Upper lobe of right lung (tissue), 1 donor: ENCODE measurements at regions not wholly inside any gene's neighbourhood (a gene's known extent, or its start where the extent isn't known, plus 50 kb on each side); places are given as distances from the start of the nearest gene placed in this dataset.
"Not testable (repeated sequence)": the region's sequence is repeated elsewhere in the genome, so short reads cannot be mapped to it uniquely, and the experiment has no call there.

Source experiments
- ATAC-seq: fragments of 200-7000 bp; cut with Tn5 transposase; one replicate; pipeline ENCODE4 v1.9.1; 2020; ENCODE audit warnings: mild to moderate bottlenecking, moderate library complexity
- DNase-seq: peaks from one replicate; pipeline ENCODE4 v3.0.0-alpha.2; 2020
- H3K27ac ChIP-seq: fragments of 200-600 bp; one replicate; pipeline ENCODE4 v1.8.0; 2022
- H3K27me3 ChIP-seq: fragments of 200-600 bp; one replicate; pipeline ENCODE4 v1.8.0; 2022; ENCODE audit warnings: mild to moderate bottlenecking
- H3K36me3 ChIP-seq: fragments of 200-600 bp; one replicate; pipeline ENCODE4 v1.8.0; 2022
- H3K4me1 ChIP-seq: fragments of 200-600 bp; one replicate; pipeline ENCODE4 v1.8.0; 2022
- H3K4me3 ChIP-seq: fragments of 200-600 bp; one replicate; pipeline ENCODE4 v1.8.0; 2022; ENCODE audit warnings: mild to moderate bottlenecking
- H3K9me3 ChIP-seq: fragments of 200-600 bp; one replicate; pipeline ENCODE4 v1.8.0; 2022
- intact Hi-C: fragments of 100-400 bp; cut with DNase I; formaldehyde crosslinking; loops from one replicate; pipeline ENCODE4 v1.11.0; 2022
- TF ChIP-seq, protein P1 (sequence below): fragments of 200-600 bp; IDR thresholded peaks from one replicate; pipeline ENCODE4 v1.8.0; 2022; ENCODE audit warnings: antibody characterized with exemption
- donor health status: DM: no; HTN: yes; CAD: no; lungs with severe emphysema.

DNA sequence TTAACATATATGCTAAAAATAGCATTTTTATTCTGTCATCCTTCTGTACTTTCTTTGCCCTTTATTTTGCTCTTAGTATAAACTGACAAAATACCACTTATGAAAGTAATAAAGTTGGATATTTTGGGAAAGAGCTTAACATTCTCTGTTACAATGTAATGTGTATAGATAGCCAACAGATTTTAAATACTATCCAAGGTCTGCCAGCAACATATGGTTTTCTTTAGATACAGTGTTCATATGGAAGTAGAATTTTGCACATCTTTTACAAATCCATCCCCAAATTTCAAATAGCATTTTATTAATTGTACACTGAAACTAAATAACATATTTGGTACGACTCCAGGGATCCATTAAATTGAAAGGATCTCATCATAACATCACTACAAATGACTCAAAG, 268.6 kb upstream of the PCDH18 start:
- intact Hi-C loops, result no loop called here
- Histone ChIP-seq H3K4me1 (no peaks in the 10 kb centered on the region), H3K27ac (no peak overlapping the region), H3K4me3 (no peak overlapping the region), H3K9me3 (no peaks in the 10 kb centered on the region), H3K27me3 (no peaks in the 10 kb centered on the region), H3K36me3 (no peaks in the 10 kb centered on the region)
- DNase-seq (no peak), ATAC-seq (no peak)
- TF ChIP-seq, protein P1, sequence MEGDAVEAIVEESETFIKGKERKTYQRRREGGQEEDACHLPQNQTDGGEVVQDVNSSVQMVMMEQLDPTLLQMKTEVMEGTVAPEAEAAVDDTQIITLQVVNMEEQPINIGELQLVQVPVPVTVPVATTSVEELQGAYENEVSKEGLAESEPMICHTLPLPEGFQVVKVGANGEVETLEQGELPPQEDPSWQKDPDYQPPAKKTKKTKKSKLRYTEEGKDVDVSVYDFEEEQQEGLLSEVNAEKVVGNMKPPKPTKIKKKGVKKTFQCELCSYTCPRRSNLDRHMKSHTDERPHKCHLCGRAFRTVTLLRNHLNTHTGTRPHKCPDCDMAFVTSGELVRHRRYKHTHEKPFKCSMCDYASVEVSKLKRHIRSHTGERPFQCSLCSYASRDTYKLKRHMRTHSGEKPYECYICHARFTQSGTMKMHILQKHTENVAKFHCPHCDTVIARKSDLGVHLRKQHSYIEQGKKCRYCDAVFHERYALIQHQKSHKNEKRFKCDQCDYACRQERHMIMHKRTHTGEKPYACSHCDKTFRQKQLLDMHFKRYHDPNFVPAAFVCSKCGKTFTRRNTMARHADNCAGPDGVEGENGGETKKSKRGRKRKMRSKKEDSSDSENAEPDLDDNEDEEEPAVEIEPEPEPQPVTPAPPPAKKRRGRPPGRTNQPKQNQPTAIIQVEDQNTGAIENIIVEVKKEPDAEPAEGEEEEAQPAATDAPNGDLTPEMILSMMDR, result no peak

DNA sequence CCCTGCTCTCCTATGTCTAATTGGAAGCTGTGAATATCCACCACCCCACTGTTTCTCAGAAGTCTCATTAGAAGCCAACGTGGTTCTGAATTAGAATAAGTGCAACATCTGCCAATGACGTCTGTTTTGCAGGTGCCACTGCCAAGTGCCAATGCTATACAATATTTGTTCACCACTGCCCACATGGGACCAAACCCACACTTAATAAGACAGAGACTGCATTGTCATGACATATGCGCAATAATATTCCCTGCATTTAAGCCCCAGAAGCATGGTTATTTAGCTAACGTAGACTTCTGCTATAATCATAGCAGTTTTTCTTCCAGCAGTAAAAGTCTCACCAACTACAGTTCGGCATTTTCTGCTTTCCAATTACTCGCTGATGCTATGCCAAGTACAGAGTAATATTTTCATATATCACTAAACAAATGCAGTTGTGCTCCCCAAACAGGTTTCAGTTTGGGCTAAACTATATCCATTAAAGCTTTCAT, 262.5 kb upstream of the PCDH18 start:
- Histone ChIP-seq H3K36me3 (no peaks in the 10 kb centered on the region), H3K27ac (no peak overlapping the region), H3K27me3 (no peaks in the 10 kb centered on the region), H3K9me3 (no peaks in the 10 kb centered on the region), H3K4me3 (no peak overlapping the region), H3K4me1 (no peaks in the 10 kb centered on the region)
- no peak for DNase-seq
- ATAC-seq, result no peak
- intact Hi-C loops, result no loop called here
- TF ChIP-seq, protein P1, result no peak

DNA sequence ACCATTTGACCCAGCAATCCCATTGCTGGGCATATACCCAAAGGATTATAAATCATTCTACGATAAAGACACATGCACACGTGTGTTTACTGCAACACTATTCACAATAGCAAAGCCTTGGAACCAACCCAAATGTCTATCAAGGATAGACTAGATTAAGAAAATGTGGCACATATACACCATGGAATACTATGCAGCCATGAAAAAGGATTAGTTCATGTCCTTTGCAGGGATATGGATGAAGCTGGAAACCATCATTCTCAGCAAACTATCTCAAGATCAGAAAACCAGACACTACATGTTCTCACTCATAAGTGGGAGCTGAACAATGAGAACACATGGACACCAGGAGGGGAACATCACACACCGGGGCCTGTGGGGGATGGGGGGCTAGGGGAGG, 257.0 kb upstream of the PCDH18 start:
- H3K27ac ChIP-seq, H3K4me3 ChIP-seq, H3K36me3 ChIP-seq, ATAC-seq, H3K4me1 ChIP-seq, DNase-seq, H3K27me3 ChIP-seq, intact Hi-C loops, H3K9me3 ChIP-seq: not testable (repeated sequence)

DNA sequence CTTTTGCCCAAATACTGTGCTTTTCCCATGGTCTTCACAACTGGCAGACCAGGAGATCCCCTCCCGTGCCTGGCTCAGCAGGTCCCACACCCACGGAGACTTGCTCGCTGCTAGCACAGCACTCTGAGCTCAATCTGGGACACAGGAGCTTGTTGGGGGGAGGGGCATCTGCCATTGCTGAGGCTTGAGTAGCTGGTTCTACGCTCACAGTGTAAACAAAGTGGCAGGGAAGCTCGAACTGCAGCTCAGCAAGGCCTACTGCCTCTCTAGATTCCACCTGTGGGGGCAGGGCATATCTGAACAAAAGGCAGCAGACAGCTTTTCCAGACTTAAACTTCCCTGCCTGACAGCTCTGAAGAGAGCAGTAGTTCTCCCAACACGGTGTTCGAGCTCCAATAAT, 251.6 kb upstream of the PCDH18 start:
- DNase-seq, H3K9me3 ChIP-seq, H3K4me1 ChIP-seq, H3K27me3 ChIP-seq, H3K4me3 ChIP-seq, H3K27ac ChIP-seq, H3K36me3 ChIP-seq, intact Hi-C loops: not testable (repeated sequence)
- peak; percentile 49 for ATAC-seq

DNA sequence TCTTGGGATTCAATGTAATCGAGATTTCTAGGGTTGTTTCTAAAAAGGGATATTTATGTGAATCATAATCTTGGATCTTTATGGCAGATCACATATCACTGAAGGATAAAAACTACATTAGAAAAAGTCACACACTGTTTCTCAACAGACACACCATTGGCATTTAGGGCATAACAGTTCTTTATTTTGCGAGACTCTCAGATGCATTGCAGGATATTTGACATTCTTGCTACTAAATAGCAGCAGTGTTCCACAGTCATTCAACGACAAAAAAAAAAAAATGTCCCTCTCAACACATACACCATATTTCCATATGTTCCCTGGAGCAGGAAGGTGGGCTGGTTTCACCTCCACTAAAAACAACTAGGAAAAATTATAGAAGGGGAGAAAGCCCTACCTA, 243.4 kb upstream of the PCDH18 start:
- intact Hi-C loops, result no loop called here
- H3K36me3 ChIP-seq, result no peaks in the 10 kb centered on the region

DNA sequence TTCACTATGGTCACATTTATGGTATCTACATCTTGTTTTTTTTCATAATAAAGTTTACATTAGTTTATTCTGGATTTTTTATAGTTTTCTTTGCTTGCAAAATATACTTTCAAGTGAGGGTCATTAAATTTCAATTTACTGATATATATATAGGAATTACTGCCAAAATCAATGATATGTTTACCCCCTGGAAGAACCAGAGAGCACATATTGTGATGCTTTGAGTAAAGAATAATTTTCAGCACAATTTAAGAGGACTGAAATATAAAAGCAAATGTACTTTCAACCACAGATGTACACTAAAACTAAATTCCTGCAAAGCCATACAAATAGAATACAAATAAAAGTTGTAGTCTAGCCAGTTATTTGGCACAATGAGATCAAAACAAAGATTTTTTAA, 242.2 kb upstream of the PCDH18 start:
- intact Hi-C loops, result no loop called here
- TF ChIP-seq, protein P1, result no peak
- no peaks in the 10 kb centered on the region for H3K36me3 ChIP-seq
- H3K27ac ChIP-seq, result no peak overlapping the region
- H3K4me3 ChIP-seq, result no peak overlapping the region
- DNase-seq (no peak), ATAC-seq (no peak)
- no peaks in the 10 kb centered on the region for H3K9me3 ChIP-seq
- no peaks in the 10 kb centered on the region for H3K27me3 ChIP-seq
- no peaks in the 10 kb centered on the region for H3K4me1 ChIP-seq

More for the DNA sequence above, 243.4 kb upstream of the PCDH18 start:
- TF ChIP-seq, protein P1, result no peak
- H3K27me3 ChIP-seq, result no peaks in the 10 kb centered on the region
- ATAC-seq (no peak), DNase-seq (no peak)
- H3K27ac ChIP-seq, result no peak overlapping the region
- H3K9me3 ChIP-seq, result no peaks in the 10 kb centered on the region
- no peaks in the 10 kb centered on the region for H3K4me1 ChIP-seq
- H3K4me3 ChIP-seq, result no peak overlapping the region

DNA sequence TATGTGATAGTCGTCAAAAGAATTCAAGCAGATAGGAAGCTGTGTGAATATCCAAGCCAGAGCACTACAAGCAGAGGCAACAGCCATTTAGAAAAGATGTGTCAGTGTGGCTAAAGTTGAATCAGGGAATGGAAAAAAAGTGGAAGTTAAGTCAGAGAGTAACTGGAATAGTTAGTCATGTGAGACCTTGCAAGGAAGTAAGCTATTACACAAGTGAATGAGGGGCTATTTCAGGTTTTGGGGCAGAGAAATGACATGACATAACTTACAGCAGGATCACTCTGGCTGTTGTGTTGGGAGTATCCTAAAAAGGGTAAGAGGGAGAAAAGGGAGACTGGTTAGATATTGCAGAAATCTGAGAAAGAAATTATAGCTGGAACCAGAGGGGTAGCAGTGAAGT, 236.6 kb upstream of the PCDH18 start:
- Histone ChIP-seq H3K27me3 (no peaks in the 10 kb centered on the region), H3K27ac (no peak overlapping the region), H3K9me3 (no peaks in the 10 kb centered on the region), H3K4me1 (no peaks in the 10 kb centered on the region), H3K4me3 (no peak overlapping the region), H3K36me3 (no peaks in the 10 kb centered on the region)
- TF ChIP-seq, protein P1, result no peak
- intact Hi-C loops, result no loop called here
- DNase-seq (no peak), ATAC-seq (no peak)
